ENCODE measurements at regions not wholly inside any gene's neighbourhood (a gene's known extent, or its start where the extent isn't known, plus 50 kb on each side); places are given as distances from the start of the nearest gene placed in this dataset.

GRCh38 chr13:111978546-111978945 is 88.4 kb upstream of the SOX1 start:
- TF ChIP-seq CTCF (IDR thresholded peaks at IDR 0.05) (no peak), POLR2A (IDR thresholded peaks at IDR 0.05; ENCODE audit: low read depth) (no peak), EP300 (IDR thresholded peaks at IDR 0.05) (no peak), POLR2AphosphoS5 (IDR thresholded peaks at IDR 0.05) (no peak)

Data from esophagus muscularis mucosa (tissue), 4 donors.